Mesendoderm (in vitro differentiated cells): ENCODE measurements at regions not wholly inside any gene's neighbourhood (a gene's known extent, or its start where the extent isn't known, plus 50 kb on each side); places are given as distances from the start of the nearest gene placed in this dataset.

ENCODE experiments used
- DNase-seq: peaks from one replicate; pipeline ENCODE4 v3.0.0; 2013
- H2AK5ac ChIP-seq: 2 replicates; pipeline ENCODE4 v1.6.1; 2013; ENCODE audit warnings: low read length, inconsistent platforms
- H2BK120ac ChIP-seq: 2 replicates; pipeline ENCODE4 v1.6.1; 2013; ENCODE audit warnings: low read depth, mild to moderate bottlenecking, low read length, moderate library complexity, mixed read lengths
- H2BK15ac ChIP-seq: replicated peaks from 2 replicates; pipeline ENCODE4 v1.6.1; 2013; ENCODE audit warnings: low read depth, mild to moderate bottlenecking, moderate library complexity
- H2BK5ac ChIP-seq: 2 replicates; pipeline ENCODE4 v1.6.1; 2013; ENCODE audit warnings: low read length, inconsistent platforms
- H3K18ac ChIP-seq: 2 replicates; pipeline ENCODE4 v1.6.1; 2013; ENCODE audit warnings: mild to moderate bottlenecking, low read length, mixed read lengths
- H3K23ac ChIP-seq: one replicate; pipeline ENCODE4 v1.6.1; 2013; ENCODE audit warnings: low read length
- H3K27ac ChIP-seq: 2 replicates; pipeline ENCODE4 v1.5.1; 2013; ENCODE audit warnings: low read depth, mild to moderate bottlenecking, inconsistent platforms, low read length, moderate library complexity
- H3K27me3 ChIP-seq: 2 replicates; pipeline ENCODE4 v1.6.1; 2013; ENCODE audit warnings: low read length, control low read depth, mild to moderate bottlenecking, inconsistent platforms; ENCODE audit not compliant: insufficient read depth, poor library complexity
- H3K36me3 ChIP-seq: 2 replicates; pipeline ENCODE4 v1.6.1; 2013; ENCODE audit warnings: low read length, inconsistent platforms; ENCODE audit not compliant: control insufficient read depth, insufficient read depth
- H3K4ac ChIP-seq: one replicate; pipeline ENCODE4 v1.6.1; 2013; ENCODE audit warnings: low read depth, mild to moderate bottlenecking, low read length, moderate library complexity
- H3K4me1 ChIP-seq: 2 replicates; pipeline ENCODE4 v1.6.1; 2013; ENCODE audit warnings: low read depth, low read length, inconsistent platforms; ENCODE audit not compliant: control insufficient read depth
- H3K4me2 ChIP-seq: 2 replicates; pipeline ENCODE4 v1.6.1; 2013; ENCODE audit warnings: low read length
- H3K4me3 ChIP-seq: 2 replicates; pipeline ENCODE4 v1.5.1; 2013; ENCODE audit warnings: mild to moderate bottlenecking, low read length
- H3K56ac ChIP-seq: one replicate; pipeline ENCODE4 v1.6.1; 2013; ENCODE audit warnings: low read length
- H3K79me1 ChIP-seq: 2 replicates; pipeline ENCODE4 v1.6.1; 2013; ENCODE audit warnings: low read length, inconsistent platforms
- H3K79me2 ChIP-seq: 2 replicates; pipeline ENCODE4 v1.6.1; 2013; ENCODE audit warnings: mild to moderate bottlenecking, low read length; ENCODE audit not compliant: control insufficient read depth, insufficient read depth
- H3K9ac ChIP-seq: 2 replicates; pipeline ENCODE4 v1.6.1; 2013; ENCODE audit warnings: low read length, inconsistent platforms
- H4K5ac ChIP-seq: one replicate; pipeline ENCODE4 v1.6.1; 2013; ENCODE audit warnings: low read length
- H4K8ac ChIP-seq: one replicate; pipeline ENCODE4 v1.6.1; 2013; ENCODE audit warnings: low read depth, mild to moderate bottlenecking, control low read depth, low read length, moderate library complexity
- WGBS: extraction: QIAGEN DNeasy Blood & Tissue Kit; methylation state at CpG from one replicate; pipeline ENCODE4 v1.1.7; 2013; ENCODE audit warnings: low lambda C conversion rate, missing lambda C conversion rate; ENCODE audit not compliant: insufficient coverage; ENCODE audit errors: extremely low coverage; 5-methylcytosine and 5-hydroxymethylcytosine counted together

- H3K56ac ChIP-seq, result no peak overlapping the region
- no peak overlapping the region for H3K4ac ChIP-seq
- no CpG with 5 or more reads among the region's 6 CpGs for WGBS
- H2BK15ac ChIP-seq, result no peak overlapping the region
- no peaks in the 10 kb centered on the region for H3K4me1 ChIP-seq
- H2AK5ac ChIP-seq, result no peak overlapping the region
- H3K18ac ChIP-seq, result no peak overlapping the region
- no peak overlapping the region for H3K27ac ChIP-seq
- no peak overlapping the region for H2BK5ac ChIP-seq
- H3K27me3 ChIP-seq, result no peaks in the 10 kb centered on the region
- DNase-seq, result no peak
- H3K79me2 ChIP-seq, result no peaks in the 10 kb centered on the region
- no peak overlapping the region for H3K9ac ChIP-seq
- no peak overlapping the region for H2BK120ac ChIP-seq
- H3K4me2 ChIP-seq, result no peak overlapping the region
- no peak overlapping the region for H4K5ac ChIP-seq
- H3K23ac ChIP-seq, result no peak overlapping the region
- H4K8ac ChIP-seq, result no peak overlapping the region
- H3K36me3 ChIP-seq, result no peaks in the 10 kb centered on the region
- H3K79me1 ChIP-seq, result no peaks in the 10 kb centered on the region
- no peak overlapping the region for H3K4me3 ChIP-seq
Observed at GRCh38 chr1:4084048-4084431, 184.0 kb upstream of the C1orf174 start.

- H3K18ac ChIP-seq, result no peak overlapping the region
- no peaks in the 10 kb centered on the region for H3K79me2 ChIP-seq
- no peaks in the 10 kb centered on the region for H3K36me3 ChIP-seq
- no peak overlapping the region for H3K4me2 ChIP-seq
- no peak overlapping the region for H2AK5ac ChIP-seq
- no peak for DNase-seq
- no peak overlapping the region for H3K9ac ChIP-seq
- H3K27ac ChIP-seq, result no peak overlapping the region
- H3K56ac ChIP-seq, result no peak overlapping the region
- H2BK15ac ChIP-seq, result no peak overlapping the region
- H4K8ac ChIP-seq, result no peak overlapping the region
- no peaks in the 10 kb centered on the region for H3K4me1 ChIP-seq
- H3K79me1 ChIP-seq, result no peaks in the 10 kb centered on the region
- no peak overlapping the region for H4K5ac ChIP-seq
- H2BK5ac ChIP-seq, result no peak overlapping the region
- no peaks in the 10 kb centered on the region for H3K27me3 ChIP-seq
- no peak overlapping the region for H3K4me3 ChIP-seq
- no peak overlapping the region for H2BK120ac ChIP-seq
- no peak overlapping the region for H3K4ac ChIP-seq
- H3K23ac ChIP-seq, result no peak overlapping the region
- WGBS, result no CpG with 5 or more reads among the region's 6 CpGs
Observed at GRCh38 chr1:4084446-4084845, 184.4 kb upstream of the C1orf174 start.

DNA sequence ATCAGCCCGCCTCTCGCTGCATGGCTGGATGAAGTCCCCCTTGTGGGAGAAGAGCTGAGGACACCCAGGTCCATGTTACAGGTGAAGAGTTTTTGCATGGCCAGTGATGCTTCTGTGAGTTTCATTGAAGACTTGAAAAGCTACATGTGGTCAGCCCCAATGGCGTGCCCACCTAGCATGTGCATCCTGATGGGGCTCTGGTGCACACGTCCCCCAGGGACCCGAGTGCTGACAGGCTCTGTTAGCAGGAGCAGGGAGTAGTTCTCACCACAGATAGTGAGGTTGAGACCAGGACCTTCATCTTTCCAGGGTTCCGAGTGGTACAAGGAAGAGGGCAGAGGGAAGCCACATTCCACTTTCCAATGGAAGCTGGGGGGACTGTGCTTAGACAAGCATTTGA lies 184.8 kb upstream of the C1orf174 start:
- Histone ChIP-seq H3K79me2 (no peaks in the 10 kb centered on the region), H3K4me3 (no peak overlapping the region), H3K79me1 (no peaks in the 10 kb centered on the region), H3K27me3 (no peaks in the 10 kb centered on the region), H2AK5ac (no peak overlapping the region), H3K56ac (no peak overlapping the region), H2BK5ac (no peak overlapping the region), H4K5ac (no peak overlapping the region), H3K18ac (no peak overlapping the region), H3K9ac (no peak overlapping the region), H2BK120ac (no peak overlapping the region), H2BK15ac (no peak overlapping the region), H3K4ac (no peak overlapping the region), H4K8ac (no peak overlapping the region), H3K23ac (no peak overlapping the region), H3K4me1 (no peaks in the 10 kb centered on the region), H3K4me2 (no peak overlapping the region), H3K27ac (no peak overlapping the region), H3K36me3 (no peaks in the 10 kb centered on the region)
- DNase-seq, result no peak
- no CpG with 5 or more reads among the region's 6 CpGs for WGBS

GRCh38 chr1:4085546-4085945 lies 185.5 kb upstream of the C1orf174 start:
- no peak overlapping the region for H4K8ac ChIP-seq
- no peak overlapping the region for H2AK5ac ChIP-seq
- H3K79me1 ChIP-seq, result no peaks in the 10 kb centered on the region
- no peaks in the 10 kb centered on the region for H3K4me1 ChIP-seq
- no peak overlapping the region for H2BK120ac ChIP-seq
- H2BK15ac ChIP-seq, result no peak overlapping the region
- no peaks in the 10 kb centered on the region for H3K27me3 ChIP-seq
- no peak overlapping the region for H3K23ac ChIP-seq
- no peak overlapping the region for H3K4me2 ChIP-seq
- WGBS, result no CpG with 5 or more reads among the region's 5 CpGs
- no peak overlapping the region for H3K27ac ChIP-seq
- no peak overlapping the region for H3K4ac ChIP-seq
- H3K56ac ChIP-seq, result no peak overlapping the region
- H4K5ac ChIP-seq, result no peak overlapping the region
- H2BK5ac ChIP-seq, result no peak overlapping the region
- H3K79me2 ChIP-seq, result no peaks in the 10 kb centered on the region
- H3K18ac ChIP-seq, result no peak overlapping the region
- no peaks in the 10 kb centered on the region for H3K36me3 ChIP-seq
- H3K9ac ChIP-seq, result no peak overlapping the region
- H3K4me3 ChIP-seq, result no peak overlapping the region
- DNase-seq, result no peak

GRCh38 chr1:4086085-4086850 lies 186.2 kb upstream of the C1orf174 start:
- H2BK120ac ChIP-seq, result no peak overlapping the region
- no peak overlapping the region for H4K8ac ChIP-seq
- no peaks in the 10 kb centered on the region for H3K79me2 ChIP-seq
- H3K56ac ChIP-seq, result no peak overlapping the region
- H3K23ac ChIP-seq, result no peak overlapping the region
- H3K4me2 ChIP-seq, result no peak overlapping the region
- no peak overlapping the region for H3K18ac ChIP-seq
- no peak overlapping the region for H2BK15ac ChIP-seq
- H2BK5ac ChIP-seq, result no peak overlapping the region
- no peak overlapping the region for H3K9ac ChIP-seq
- H3K36me3 ChIP-seq, result no peaks in the 10 kb centered on the region
- no peak for DNase-seq
- H3K27me3 ChIP-seq, result no peaks in the 10 kb centered on the region
- H4K5ac ChIP-seq, result no peak overlapping the region
- WGBS, result no CpG with 5 or more reads among the region's 14 CpGs
- H3K79me1 ChIP-seq, result no peaks in the 10 kb centered on the region
- no peak overlapping the region for H3K4ac ChIP-seq
- H3K4me3 ChIP-seq, result no peak overlapping the region
- no peak overlapping the region for H2AK5ac ChIP-seq
- no peaks in the 10 kb centered on the region for H3K4me1 ChIP-seq
- H3K27ac ChIP-seq, result no peak overlapping the region

GRCh38 chr1:4086921-4087320 lies 186.8 kb upstream of the C1orf174 start:
- H3K79me1 ChIP-seq, result no peaks in the 10 kb centered on the region
- no peak overlapping the region for H3K18ac ChIP-seq
- H3K9ac ChIP-seq, result no peak overlapping the region
- DNase-seq, result no peak
- H3K27me3 ChIP-seq, result no peaks in the 10 kb centered on the region
- no peak overlapping the region for H3K4ac ChIP-seq
- H3K27ac ChIP-seq, result no peak overlapping the region
- no peak overlapping the region for H3K4me2 ChIP-seq
- no peaks in the 10 kb centered on the region for H3K36me3 ChIP-seq
- no CpG with 5 or more reads among the region's 4 CpGs for WGBS
- no peak overlapping the region for H2BK5ac ChIP-seq
- H3K4me3 ChIP-seq, result no peak overlapping the region
- H3K56ac ChIP-seq, result no peak overlapping the region
- H3K4me1 ChIP-seq, result no peaks in the 10 kb centered on the region
- no peak overlapping the region for H3K23ac ChIP-seq
- no peak overlapping the region for H2BK120ac ChIP-seq
- H4K5ac ChIP-seq, result no peak overlapping the region
- no peak overlapping the region for H2AK5ac ChIP-seq
- H3K79me2 ChIP-seq, result no peaks in the 10 kb centered on the region
- no peak overlapping the region for H4K8ac ChIP-seq
- no peak overlapping the region for H2BK15ac ChIP-seq
